GM10266 (cell line): ENCODE measurements at regions not wholly inside any gene's neighbourhood (a gene's known extent, or its start where the extent isn't known, plus 50 kb on each side); places are given as distances from the start of the nearest gene placed in this dataset.

Source experiments
- DNase-seq: peaks from one replicate; pipeline ENCODE4 v3.0.0; 2012; ENCODE audit errors: extremely low spot score
- TF ChIP-seq, protein P1 (sequence below): IDR thresholded peaks from 2 replicates; pipeline ENCODE4 v1.5.1; 2012; ENCODE audit warnings: mild to moderate bottlenecking, low read depth; ENCODE audit not compliant: control insufficient read depth, insufficient read depth; ENCODE audit errors: missing control alignments

DNA sequence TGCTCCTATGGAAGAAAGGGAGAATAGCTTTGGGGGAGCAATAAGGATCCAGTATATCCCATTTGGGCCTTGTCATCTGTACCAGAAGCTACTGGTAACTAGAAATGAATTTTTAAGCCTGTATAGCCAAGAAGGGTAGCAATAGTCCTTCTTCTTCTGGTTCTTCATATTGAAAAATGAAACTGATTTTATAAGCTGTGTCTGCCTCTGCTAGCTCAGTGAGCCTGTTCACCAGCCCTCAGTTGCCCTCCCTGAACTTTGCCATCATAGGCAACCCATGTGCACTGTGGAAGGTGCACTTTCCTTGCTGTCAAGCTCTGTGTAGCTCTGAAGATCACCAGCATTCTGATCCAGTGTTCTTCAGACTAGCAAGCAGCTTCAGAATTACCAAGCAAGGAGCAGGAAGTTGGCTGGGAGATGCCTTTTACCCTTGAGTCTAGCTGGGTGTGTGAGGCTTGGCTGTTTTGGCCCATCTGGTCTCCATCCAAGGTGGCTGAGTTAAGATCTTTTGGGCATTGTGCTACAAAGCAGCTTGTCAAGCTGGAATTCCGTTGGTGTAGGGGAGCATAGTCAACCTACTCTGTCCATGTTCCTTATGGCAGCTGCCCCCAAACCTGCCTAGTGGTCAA lies 55.8 kb upstream of the MGAT5 start:
- TF ChIP-seq, protein P1, sequence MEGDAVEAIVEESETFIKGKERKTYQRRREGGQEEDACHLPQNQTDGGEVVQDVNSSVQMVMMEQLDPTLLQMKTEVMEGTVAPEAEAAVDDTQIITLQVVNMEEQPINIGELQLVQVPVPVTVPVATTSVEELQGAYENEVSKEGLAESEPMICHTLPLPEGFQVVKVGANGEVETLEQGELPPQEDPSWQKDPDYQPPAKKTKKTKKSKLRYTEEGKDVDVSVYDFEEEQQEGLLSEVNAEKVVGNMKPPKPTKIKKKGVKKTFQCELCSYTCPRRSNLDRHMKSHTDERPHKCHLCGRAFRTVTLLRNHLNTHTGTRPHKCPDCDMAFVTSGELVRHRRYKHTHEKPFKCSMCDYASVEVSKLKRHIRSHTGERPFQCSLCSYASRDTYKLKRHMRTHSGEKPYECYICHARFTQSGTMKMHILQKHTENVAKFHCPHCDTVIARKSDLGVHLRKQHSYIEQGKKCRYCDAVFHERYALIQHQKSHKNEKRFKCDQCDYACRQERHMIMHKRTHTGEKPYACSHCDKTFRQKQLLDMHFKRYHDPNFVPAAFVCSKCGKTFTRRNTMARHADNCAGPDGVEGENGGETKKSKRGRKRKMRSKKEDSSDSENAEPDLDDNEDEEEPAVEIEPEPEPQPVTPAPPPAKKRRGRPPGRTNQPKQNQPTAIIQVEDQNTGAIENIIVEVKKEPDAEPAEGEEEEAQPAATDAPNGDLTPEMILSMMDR: no peak
- no peak for DNase-seq

DNA sequence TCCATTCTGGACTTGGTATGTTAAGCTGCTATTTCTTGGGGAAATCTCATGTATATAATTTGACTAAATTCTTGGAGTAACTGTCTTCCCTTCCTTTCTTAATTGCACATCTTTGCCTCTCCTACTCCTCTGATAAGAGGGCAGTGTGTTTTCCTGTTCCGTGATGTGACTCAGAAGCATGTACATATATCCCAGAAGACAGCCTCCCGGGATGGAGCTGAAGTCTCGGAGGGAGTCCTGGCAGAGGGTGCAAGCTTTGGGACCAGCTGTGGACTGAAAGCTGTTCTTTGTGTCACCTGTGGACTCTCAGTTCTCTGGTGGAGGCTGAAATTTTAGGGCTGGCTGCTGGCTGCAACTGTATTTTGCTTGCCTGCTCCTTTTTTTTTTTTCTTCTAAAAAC lies 54.7 kb upstream of the MGAT5 start:
- TF ChIP-seq, protein P1: no peak

DNA sequence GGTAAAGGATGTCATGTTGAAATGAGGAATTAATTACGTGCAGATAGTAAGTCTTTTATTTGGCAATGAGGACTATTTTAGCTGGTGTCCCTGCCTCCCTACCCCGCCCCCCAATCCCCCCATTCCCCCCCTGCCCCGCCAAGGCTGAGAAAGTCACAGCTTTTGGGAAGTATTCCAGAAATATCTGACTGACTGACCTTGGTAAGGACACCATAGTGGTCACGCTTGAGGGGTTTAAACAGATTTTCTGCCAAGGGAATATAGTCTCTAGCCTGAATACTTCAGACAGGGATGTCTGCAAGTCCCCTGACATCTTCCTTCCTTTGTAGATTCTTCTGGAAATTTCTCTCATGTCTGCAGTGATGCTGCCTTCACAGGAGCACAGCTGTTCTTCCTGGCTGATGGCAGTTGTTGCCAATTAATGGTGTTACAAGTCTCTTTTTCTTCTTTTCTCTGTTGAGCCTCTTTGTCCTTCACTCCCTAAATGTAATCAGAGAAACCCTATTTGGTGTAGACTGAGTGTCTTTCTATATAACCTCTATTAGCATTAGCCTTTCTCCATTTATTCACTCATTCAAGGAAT lies 53.7 kb upstream of the MGAT5 start:
- TF ChIP-seq, protein P1: no peak
- no peak for DNase-seq

More for the DNA sequence above, 54.7 kb upstream of the MGAT5 start:
- DNase-seq: no peak

DNA sequence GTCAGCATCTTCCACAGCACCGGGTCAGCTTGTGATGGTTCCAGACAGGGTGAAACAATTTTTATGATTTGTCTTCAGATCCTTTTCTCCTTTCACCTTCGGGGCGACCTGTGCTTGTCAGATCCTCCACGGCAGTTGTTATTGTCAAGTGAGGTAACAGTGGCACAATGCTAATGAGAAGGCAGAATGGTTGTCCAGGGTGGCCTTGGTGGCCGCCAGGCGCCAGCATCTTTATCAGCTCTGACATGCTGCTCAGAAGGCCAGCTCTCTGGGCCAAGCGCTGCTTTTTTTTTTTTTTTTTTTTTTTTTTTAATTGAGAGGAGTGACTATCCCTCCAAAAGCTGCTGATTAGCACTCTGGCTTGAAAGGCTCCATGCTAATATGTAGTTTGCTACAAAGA lies 52.3 kb upstream of the MGAT5 start:
- no peak for DNase-seq
- TF ChIP-seq, protein P1: no peak

DNA sequence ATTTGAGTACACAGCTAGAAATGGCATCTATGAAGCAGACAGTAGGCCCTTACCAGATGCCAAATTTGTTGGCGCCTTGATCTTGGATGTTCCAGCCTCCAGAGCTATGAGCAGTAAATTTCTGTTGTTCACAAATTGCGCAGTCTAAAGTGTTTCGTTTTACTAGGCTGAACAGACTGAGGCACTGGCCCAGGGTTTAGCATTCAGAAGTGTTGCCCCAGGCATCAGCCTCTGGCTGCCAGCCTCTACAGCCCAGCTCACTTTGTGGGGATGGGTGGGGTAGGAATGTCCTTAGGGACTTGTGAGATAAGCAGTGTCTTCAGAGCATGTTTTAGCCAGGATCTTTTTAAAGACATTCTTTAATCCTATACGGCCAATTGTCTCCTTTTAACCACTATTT lies 51.5 kb upstream of the MGAT5 start:
- DNase-seq: no peak
- TF ChIP-seq, protein P1: no peak

DNA sequence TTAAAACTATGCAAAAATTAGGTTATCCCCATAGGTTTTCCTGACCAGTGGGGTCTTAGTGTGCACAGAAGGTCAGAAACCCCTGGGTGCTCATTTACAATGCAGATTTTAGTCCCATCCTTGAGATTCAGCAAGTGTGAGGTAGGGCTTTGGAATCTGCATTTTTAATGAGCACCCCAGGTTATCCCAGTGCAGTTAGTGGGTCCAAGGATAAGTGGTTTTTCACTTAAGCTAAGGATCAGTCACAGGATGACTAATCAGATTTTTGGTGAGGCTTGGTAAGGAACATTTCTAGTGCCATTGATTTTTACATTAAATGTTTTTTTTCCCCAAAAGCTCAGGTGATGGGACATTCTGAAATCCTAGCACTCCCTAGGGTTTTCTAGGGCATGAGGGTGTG lies 50.7 kb upstream of the MGAT5 start:
- DNase-seq: no peak
- TF ChIP-seq, protein P1: no peak
